ENCODE measurements at regions not wholly inside any gene's neighbourhood (a gene's known extent, or its start where the extent isn't known, plus 50 kb on each side); places are given as distances from the start of the nearest gene placed in this dataset.

- Histone ChIP-seq H2BK12ac (ENCODE audit: low read length in 2 of 2) (no peak overlapping the region), H2AK5ac (ENCODE audit: low read length, severe bottlenecking) (no peak overlapping the region), H3K4ac (ENCODE audit: low read depth in 1 of 2, low read length in 2 of 2) (no peak overlapping the region), H3K9ac (ENCODE audit: low read length) (no peak overlapping the region), H3K79me1 (replicated peaks; ENCODE audit: low read length, poor library complexity, severe bottlenecking) (no peaks in the 10 kb centered on the region), H3K14ac (ENCODE audit: low read length in 2 of 2) (no peak overlapping the region), H3K27ac (ENCODE audit: low read length, poor library complexity, severe bottlenecking) (no peak overlapping the region), H2BK120ac (ENCODE audit: low read depth, low read length) (no peak overlapping the region), H4K8ac (ENCODE audit: low read length) (no peak overlapping the region), H3K4me1 (ENCODE audit: control insufficient read depth, insufficient read depth, low read depth, low read length) (no peaks in the 10 kb centered on the region), H3K18ac (ENCODE audit: low read depth in 1 of 2, low read length in 2 of 2) (no peak overlapping the region), H4K91ac (ENCODE audit: low read length) (no peak overlapping the region), H2BK5ac (ENCODE audit: low read depth, low read length, poor library complexity, severe bottlenecking) (no peak overlapping the region), H2BK15ac (ENCODE audit: low read depth, poor library complexity, severe bottlenecking) (no peak overlapping the region), H3K4me2 (ENCODE audit: low read length, poor library complexity, severe bottlenecking) (no peak overlapping the region), H3K36me3 (ENCODE audit: control insufficient read depth in 1 of 2, insufficient read depth in 2 of 2, low read depth in 1 of 2, low read length in 2 of 2) (no peaks in the 10 kb centered on the region), H3K23ac (ENCODE audit: low read length in 2 of 2) (no peak overlapping the region), H3K4me3 (ENCODE audit: insufficient read depth in 1 of 2, low read depth in 1 of 2, low read length in 2 of 2) (no peak overlapping the region), H3K27me3 (ENCODE audit: control insufficient read depth in 1 of 2, insufficient read depth in 1 of 2, low read length in 2 of 2) (peaks cover 0 to 41% of the 10 kb centered on the region in 2 experiments), H3K9me3 (ENCODE audit: control insufficient read depth, low read length) (no peaks in the 10 kb centered on the region), H2AFZ (ENCODE audit: low read depth, low read length) (no peak overlapping the region)
- DNase-seq: no peak
- 95% methylated on average over 2 of the region's 2 CpGs for WGBS
Observed at GRCh38 chr5:32499261-32499660, 54.7 kb upstream of the ZFR start.

GRCh38 chr5:32498484-32498883 lies 53.9 kb upstream of the ZFR start:
- H4K91ac ChIP-seq (ENCODE audit: low read length): no peak overlapping the region
- no peak overlapping the region for H3K4me3 ChIP-seq (ENCODE audit: insufficient read depth in 1 of 2, low read depth in 1 of 2, low read length in 2 of 2)

GRCh38 chr5:32496104-32496503 lies 51.6 kb upstream of the ZFR start:
- H3K4ac ChIP-seq (ENCODE audit: low read depth in 1 of 2, low read length in 2 of 2): no peak overlapping the region
- no peak overlapping the region for H3K14ac ChIP-seq (ENCODE audit: low read length in 2 of 2)
- H2BK12ac ChIP-seq (ENCODE audit: low read length in 2 of 2): no peak overlapping the region
- H3K23ac ChIP-seq (ENCODE audit: low read length in 2 of 2): no peak overlapping the region
- H3K79me1 ChIP-seq (replicated peaks; ENCODE audit: low read length, poor library complexity, severe bottlenecking): no peaks in the 10 kb centered on the region
- H2BK5ac ChIP-seq (ENCODE audit: low read depth, low read length, poor library complexity, severe bottlenecking): no peak overlapping the region
- H3K27me3 ChIP-seq (ENCODE audit: control insufficient read depth in 1 of 2, insufficient read depth in 1 of 2, low read length in 2 of 2): peaks cover 0 to 35% of the 10 kb centered on the region in 2 experiments
- no peaks in the 10 kb centered on the region for H3K9me3 ChIP-seq (ENCODE audit: control insufficient read depth, low read length)
- H3K18ac ChIP-seq (ENCODE audit: low read depth in 1 of 2, low read length in 2 of 2): no peak overlapping the region
- no peak overlapping the region for H2AK5ac ChIP-seq (ENCODE audit: low read length, severe bottlenecking)
- no peaks in the 10 kb centered on the region for H3K4me1 ChIP-seq (ENCODE audit: control insufficient read depth, insufficient read depth, low read depth, low read length)
- H2BK120ac ChIP-seq (ENCODE audit: low read depth, low read length): no peak overlapping the region
- WGBS: 85% methylated on average over 3 of the region's 5 CpGs
- H3K27ac ChIP-seq (ENCODE audit: low read length, poor library complexity, severe bottlenecking): no peak overlapping the region
- DNase-seq: no peak
- H4K91ac ChIP-seq (ENCODE audit: low read length): no peak overlapping the region
- H3K4me3 ChIP-seq (ENCODE audit: insufficient read depth in 1 of 2, low read depth in 1 of 2, low read length in 2 of 2): no peak overlapping the region
- no peak overlapping the region for H3K4me2 ChIP-seq (ENCODE audit: low read length, poor library complexity, severe bottlenecking)
- no peak overlapping the region for H2BK15ac ChIP-seq (ENCODE audit: low read depth, poor library complexity, severe bottlenecking)
- H4K8ac ChIP-seq (ENCODE audit: low read length): no peak overlapping the region
- H3K36me3 ChIP-seq (ENCODE audit: control insufficient read depth in 1 of 2, insufficient read depth in 2 of 2, low read depth in 1 of 2, low read length in 2 of 2): no peaks in the 10 kb centered on the region
- no peak overlapping the region for H3K9ac ChIP-seq (ENCODE audit: low read length)
- no peak overlapping the region for H2AFZ ChIP-seq (ENCODE audit: low read depth, low read length)

More at GRCh38 chr5:32498484-32498883, 53.9 kb upstream of the ZFR start:
- Histone ChIP-seq H3K9ac (ENCODE audit: low read length) (no peak overlapping the region), H3K14ac (ENCODE audit: low read length in 2 of 2) (no peak overlapping the region), H3K27me3 (ENCODE audit: control insufficient read depth in 1 of 2, insufficient read depth in 1 of 2, low read length in 2 of 2) (peaks cover 0 to 40% of the 10 kb centered on the region in 2 experiments), H4K8ac (ENCODE audit: low read length) (no peak overlapping the region), H3K36me3 (ENCODE audit: control insufficient read depth in 1 of 2, insufficient read depth in 2 of 2, low read depth in 1 of 2, low read length in 2 of 2) (no peaks in the 10 kb centered on the region), H2BK15ac (ENCODE audit: low read depth, poor library complexity, severe bottlenecking) (no peak overlapping the region), H3K9me3 (ENCODE audit: control insufficient read depth, low read length) (no peaks in the 10 kb centered on the region), H3K79me1 (replicated peaks; ENCODE audit: low read length, poor library complexity, severe bottlenecking) (no peaks in the 10 kb centered on the region), H2AK5ac (ENCODE audit: low read length, severe bottlenecking) (no peak overlapping the region), H3K4me2 (ENCODE audit: low read length, poor library complexity, severe bottlenecking) (no peak overlapping the region), H3K4ac (ENCODE audit: low read depth in 1 of 2, low read length in 2 of 2) (no peak overlapping the region), H3K4me1 (ENCODE audit: control insufficient read depth, insufficient read depth, low read depth, low read length) (no peaks in the 10 kb centered on the region), H2BK12ac (ENCODE audit: low read length in 2 of 2) (no peak overlapping the region), H3K23ac (ENCODE audit: low read length in 2 of 2) (no peak overlapping the region), H2AFZ (ENCODE audit: low read depth, low read length) (no peak overlapping the region), H3K18ac (ENCODE audit: low read depth in 1 of 2, low read length in 2 of 2) (no peak overlapping the region), H2BK120ac (ENCODE audit: low read depth, low read length) (no peak overlapping the region), H3K27ac (ENCODE audit: low read length, poor library complexity, severe bottlenecking) (no peak overlapping the region), H2BK5ac (ENCODE audit: low read depth, low read length, poor library complexity, severe bottlenecking) (no peak overlapping the region)
- DNase-seq: no peak

- H3K9me3 ChIP-seq (ENCODE audit: control insufficient read depth, low read length): no peaks in the 10 kb centered on the region
- H2BK5ac ChIP-seq (ENCODE audit: low read depth, low read length, poor library complexity, severe bottlenecking): no peak overlapping the region
- H3K9ac ChIP-seq (ENCODE audit: low read length): no peak overlapping the region
- no peak overlapping the region for H3K18ac ChIP-seq (ENCODE audit: low read depth in 1 of 2, low read length in 2 of 2)
- WGBS: 94% methylated on average over 6 of the region's 6 CpGs
- H2BK15ac ChIP-seq (ENCODE audit: low read depth, poor library complexity, severe bottlenecking): no peak overlapping the region
- H4K8ac ChIP-seq (ENCODE audit: low read length): no peak overlapping the region
- no peak overlapping the region for H4K91ac ChIP-seq (ENCODE audit: low read length)
- no peak for DNase-seq
- no peak overlapping the region for H2BK12ac ChIP-seq (ENCODE audit: low read length in 2 of 2)
- H3K4me1 ChIP-seq (ENCODE audit: control insufficient read depth, insufficient read depth, low read depth, low read length): no peaks in the 10 kb centered on the region
- peaks cover 0 to 24% of the 10 kb centered on the region in 2 experiments for H3K27me3 ChIP-seq (ENCODE audit: control insufficient read depth in 1 of 2, insufficient read depth in 1 of 2, low read length in 2 of 2)
- H3K4me3 ChIP-seq (ENCODE audit: insufficient read depth in 1 of 2, low read depth in 1 of 2, low read length in 2 of 2): no peak overlapping the region
- no peak overlapping the region for H2AFZ ChIP-seq (ENCODE audit: low read depth, low read length)
- no peak overlapping the region for H3K4ac ChIP-seq (ENCODE audit: low read depth in 1 of 2, low read length in 2 of 2)
- no peak overlapping the region for H3K14ac ChIP-seq (ENCODE audit: low read length in 2 of 2)
- no peak overlapping the region for H3K27ac ChIP-seq (ENCODE audit: low read length, poor library complexity, severe bottlenecking)
- H3K79me1 ChIP-seq (replicated peaks; ENCODE audit: low read length, poor library complexity, severe bottlenecking): no peaks in the 10 kb centered on the region
- no peak overlapping the region for H3K4me2 ChIP-seq (ENCODE audit: low read length, poor library complexity, severe bottlenecking)
- H3K36me3 ChIP-seq (ENCODE audit: control insufficient read depth in 1 of 2, insufficient read depth in 2 of 2, low read depth in 1 of 2, low read length in 2 of 2): no peaks in the 10 kb centered on the region
- no peak overlapping the region for H2AK5ac ChIP-seq (ENCODE audit: low read length, severe bottlenecking)
- no peak overlapping the region for H3K23ac ChIP-seq (ENCODE audit: low read length in 2 of 2)
- no peak overlapping the region for H2BK120ac ChIP-seq (ENCODE audit: low read depth, low read length)
Observed at GRCh38 chr5:32494827-32495226, 50.3 kb upstream of the ZFR start.
